Tibial artery (tissue), 4 donors: ENCODE measurements at regions not wholly inside any gene's neighbourhood (a gene's known extent, or its start where the extent isn't known, plus 50 kb on each side); places are given as distances from the start of the nearest gene placed in this dataset.
"Not testable (repeated sequence)": the region's sequence is repeated elsewhere in the genome, so short reads cannot be mapped to it uniquely, and the experiment has no call there.

ENCODE experiments used
- DNase-seq, 2 donors: peaks; one replicate each; pipeline ENCODE4 v3.0.0-alpha.2; 2019
- H3K27ac ChIP-seq, 2 donors: fragments of 200-600 bp; sonication (generic) in 1 of 2; 1 replicate in 1 of 2; 2 replicates in 1 of 2; pipeline ENCODE4 v1.5.1; 2018 to 2019; ENCODE audit warnings: mild to moderate bottlenecking in 1 of 2
- H3K27me3 ChIP-seq, 2 donors: fragments of 200-600 bp; sonication (generic) in 1 of 2; one replicate each; pipeline versions ENCODE4 v1.5.1 to v1.6.0; 2016 to 2019
- H3K36me3 ChIP-seq, 3 donors: fragments of 200-600 bp; sonication (generic) in 2 of 3; one replicate each; pipeline ENCODE4 v1.5.1; 2016 to 2019; ENCODE audit warnings: mild to moderate bottlenecking in 2 of 3
- H3K4me1 ChIP-seq, 4 donors: fragments of 200-600 bp; sonication (generic) in 2 of 4; 1 replicate in 3 of 4; 2 replicates in 1 of 4; pipeline ENCODE4 v1.5.1; 2016 to 2019
- H3K4me3 ChIP-seq, 2 donors: fragments of 200-600 bp; sonication (generic) in 1 of 2; 1 replicate in 1 of 2; 2 replicates in 1 of 2; pipeline ENCODE4 v1.5.1; 2018 to 2019; ENCODE audit warnings: mild to moderate bottlenecking in 2 of 2
- H3K9me3 ChIP-seq, 3 donors: fragments of 200-600 bp; sonication (generic) in 1 of 3; one replicate each; pipeline ENCODE4 v1.5.1; 2016 to 2019
- CTCF ChIP-seq, 2 experiments: fragments of 200-600 bp in 1 of 2; fragments of 450-650 bp in 1 of 2; IDR thresholded peaks; one replicate each; pipeline ENCODE4 v1.5.1; 2017 to 2019; ENCODE audit warnings: antibody characterized with exemption in 2 of 2, mild to moderate bottlenecking in 1 of 2, moderate library complexity in 1 of 2
- intact Hi-C: fragments of 100-400 bp; cut with DNase I; formaldehyde crosslinking; loops from one replicate; pipeline ENCODE4 v1.15.0; 2023; ENCODE audit warnings: low total_unique reads

DNA sequence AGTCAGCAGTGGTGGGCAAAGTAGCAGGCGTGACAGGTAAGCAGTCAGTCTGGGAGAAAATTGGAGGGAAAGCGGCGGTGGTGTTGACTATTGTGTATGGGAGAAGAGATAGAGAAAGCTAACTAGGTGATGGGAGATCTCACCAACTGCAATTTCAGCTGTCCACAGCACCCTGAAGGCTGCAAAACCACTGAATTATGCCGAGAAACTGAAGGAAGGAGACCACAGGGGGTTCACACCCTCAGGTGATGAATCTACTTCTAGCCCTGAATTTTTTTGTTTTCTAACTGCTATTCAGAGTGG, 631.5 kb downstream of the UQCRFS1 start:
- no peak overlapping the region for H3K27ac ChIP-seq
- no peaks in the 10 kb centered on the region for H3K9me3 ChIP-seq
- no peak for TF ChIP-seq CTCF (IDR thresholded peaks at IDR 0.05)
- H3K27me3 ChIP-seq, result no peaks in the 10 kb centered on the region
- H3K36me3 ChIP-seq, result no peaks in the 10 kb centered on the region
- no peak overlapping the region for H3K4me3 ChIP-seq
- DNase-seq, result no peak
- intact Hi-C loops, result no loop called here
- H3K4me1 ChIP-seq, result no peaks in the 10 kb centered on the region

GRCh38 chr19:28578786-28579505, 634.0 kb downstream of the UQCRFS1 start:
- no peak for DNase-seq
- Histone ChIP-seq H3K4me3 (no peak overlapping the region), H3K27ac (no peak overlapping the region), H3K36me3 (no peaks in the 10 kb centered on the region), H3K4me1 (no peaks in the 10 kb centered on the region), H3K27me3 (no peaks in the 10 kb centered on the region), H3K9me3 (no peaks in the 10 kb centered on the region)
- intact Hi-C loops, result no loop called here
- no peak for TF ChIP-seq CTCF (IDR thresholded peaks at IDR 0.05)

DNA sequence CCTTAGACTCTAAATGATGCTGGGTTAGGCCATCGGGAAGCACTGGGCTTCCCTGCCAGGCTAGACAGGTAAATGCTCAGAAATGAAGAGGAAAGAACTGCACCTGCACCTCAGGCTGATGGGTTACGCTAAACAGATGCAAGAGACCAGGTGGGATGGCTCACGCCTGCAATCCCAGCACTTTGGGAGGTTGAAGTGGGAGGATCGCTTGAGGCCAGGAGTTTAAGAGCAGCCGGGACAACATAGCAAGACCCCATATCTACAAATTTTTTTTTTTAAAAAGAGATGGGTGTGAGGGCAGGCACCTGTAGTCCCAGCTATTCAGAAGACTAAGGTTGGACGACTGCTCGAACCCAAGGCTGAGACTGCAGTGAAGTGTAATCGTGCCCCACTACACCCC, 634.7 kb downstream of the UQCRFS1 start:
- DNase-seq, result no peak
- no peaks in the 10 kb centered on the region for H3K4me1 ChIP-seq
- H3K27ac ChIP-seq, result no peak overlapping the region
- no peaks in the 10 kb centered on the region for H3K9me3 ChIP-seq
- TF ChIP-seq CTCF (IDR thresholded peaks at IDR 0.05), result no peak
- intact Hi-C loops, result no loop called here
- no peaks in the 10 kb centered on the region for H3K36me3 ChIP-seq
- H3K27me3 ChIP-seq, result no peaks in the 10 kb centered on the region
- no peak overlapping the region for H3K4me3 ChIP-seq

DNA sequence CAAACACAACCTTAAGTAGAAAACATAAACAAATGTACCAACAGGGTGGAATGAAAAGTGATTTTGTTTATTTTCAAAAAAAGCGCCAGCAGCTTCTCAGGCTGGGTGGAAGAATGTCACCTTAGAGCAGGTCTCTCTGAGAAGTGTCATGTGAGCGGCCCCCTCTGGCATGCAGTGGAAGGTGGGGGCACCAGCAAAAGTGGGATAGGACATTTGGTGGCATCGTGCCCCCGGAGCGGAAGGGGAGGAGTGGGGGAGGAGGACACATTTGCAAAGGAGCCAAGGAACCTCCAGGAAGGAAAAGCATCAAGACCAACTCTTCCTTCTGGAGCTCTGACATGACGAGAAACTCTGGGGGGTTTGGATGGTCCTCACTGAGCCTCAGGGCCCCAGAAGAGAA, 635.3 kb downstream of the UQCRFS1 start:
- TF ChIP-seq CTCF (IDR thresholded peaks at IDR 0.05), result no peak
- no peak overlapping the region for H3K27ac ChIP-seq
- DNase-seq, result no peak
- intact Hi-C loops, result no loop called here
- H3K4me3 ChIP-seq, result no peak overlapping the region
- H3K27me3 ChIP-seq, result no peaks in the 10 kb centered on the region
- H3K9me3 ChIP-seq, result no peaks in the 10 kb centered on the region
- H3K36me3 ChIP-seq, result no peaks in the 10 kb centered on the region
- H3K4me1 ChIP-seq, result no peaks in the 10 kb centered on the region

GRCh38 chr19:28577233-28577632, 635.7 kb downstream of the UQCRFS1 start:
- no peak overlapping the region for H3K27ac ChIP-seq
- H3K4me1 ChIP-seq, result no peaks in the 10 kb centered on the region
- no peak overlapping the region for H3K4me3 ChIP-seq
- DNase-seq, result no peak
- intact Hi-C loops, result no loop called here
- no peaks in the 10 kb centered on the region for H3K36me3 ChIP-seq
- H3K9me3 ChIP-seq, result no peaks in the 10 kb centered on the region
- H3K27me3 ChIP-seq, result no peaks in the 10 kb centered on the region
- TF ChIP-seq CTCF (IDR thresholded peaks at IDR 0.05), result no peak

GRCh38 chr19:28575816-28576215, 637.1 kb downstream of the UQCRFS1 start:
- no peak for DNase-seq
- Histone ChIP-seq H3K27ac (no peak overlapping the region), H3K4me1 (no peaks in the 10 kb centered on the region), H3K9me3 (no peaks in the 10 kb centered on the region), H3K27me3 (no peaks in the 10 kb centered on the region), H3K36me3 (no peaks in the 10 kb centered on the region), H3K4me3 (no peak overlapping the region)
- intact Hi-C loops, result no loop called here
- no peak for TF ChIP-seq CTCF (IDR thresholded peaks at IDR 0.05)

- intact Hi-C loops, H3K27ac ChIP-seq, H3K27me3 ChIP-seq, H3K4me3 ChIP-seq, H3K4me1 ChIP-seq, H3K9me3 ChIP-seq, H3K36me3 ChIP-seq, DNase-seq: not testable (repeated sequence)
Observed at GRCh38 chr19:28575312-28575711, 637.6 kb downstream of the UQCRFS1 start.
